Liver (tissue), 3 donors: ENCODE measurements at regions not wholly inside any gene's neighbourhood (a gene's known extent, or its start where the extent isn't known, plus 50 kb on each side); places are given as distances from the start of the nearest gene placed in this dataset.

Source experiments
- HNF4A ChIP-seq, 2 donors: conservative IDR thresholded peaks; 2 replicates each; pipeline ENCODE4 v1.6.1; 2016; ENCODE audit warnings: antibody characterized with exemption in 2 of 2, mild to moderate bottlenecking in 2 of 2
- TF ChIP-seq, protein P1 (sequence below): fragments of 150-350 bp; IDR thresholded peaks from 2 replicates; pipeline ENCODE4 v1.5.1; 2017; ENCODE audit warnings: improper control_type of control experiment, low read depth, low read length; ENCODE audit not compliant: missing input control
- TF ChIP-seq, protein P2 (sequence below): IDR thresholded peaks from 2 replicates; pipeline ENCODE4 v1.6.1; 2016; ENCODE audit warnings: antibody characterized with exemption
- donor health status: healthy.
- donor health status: healthy.

DNA sequence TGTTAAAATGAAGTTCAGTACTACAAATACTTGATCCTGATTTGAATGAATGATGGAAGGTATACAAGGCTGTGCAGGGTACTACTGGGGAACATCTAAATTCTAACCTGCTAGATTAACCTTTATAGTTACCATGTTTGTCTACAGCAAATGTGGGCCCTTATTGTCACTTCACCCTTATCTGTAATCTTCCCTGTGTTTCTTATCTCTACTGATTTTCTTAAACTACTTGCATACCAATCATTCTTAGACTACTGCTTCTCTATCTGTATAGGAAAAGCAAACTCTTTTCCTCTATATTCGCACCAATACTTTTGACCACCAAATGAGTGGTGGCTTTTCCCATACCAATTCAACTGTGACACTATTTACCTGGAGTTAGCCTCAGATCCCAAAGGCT, 210.7 kb downstream of the HINT1 start:
- TF ChIP-seq HNF4A (conservative IDR thresholded peaks at IDR 0.05) = no peak
- TF ChIP-seq, protein P1, sequence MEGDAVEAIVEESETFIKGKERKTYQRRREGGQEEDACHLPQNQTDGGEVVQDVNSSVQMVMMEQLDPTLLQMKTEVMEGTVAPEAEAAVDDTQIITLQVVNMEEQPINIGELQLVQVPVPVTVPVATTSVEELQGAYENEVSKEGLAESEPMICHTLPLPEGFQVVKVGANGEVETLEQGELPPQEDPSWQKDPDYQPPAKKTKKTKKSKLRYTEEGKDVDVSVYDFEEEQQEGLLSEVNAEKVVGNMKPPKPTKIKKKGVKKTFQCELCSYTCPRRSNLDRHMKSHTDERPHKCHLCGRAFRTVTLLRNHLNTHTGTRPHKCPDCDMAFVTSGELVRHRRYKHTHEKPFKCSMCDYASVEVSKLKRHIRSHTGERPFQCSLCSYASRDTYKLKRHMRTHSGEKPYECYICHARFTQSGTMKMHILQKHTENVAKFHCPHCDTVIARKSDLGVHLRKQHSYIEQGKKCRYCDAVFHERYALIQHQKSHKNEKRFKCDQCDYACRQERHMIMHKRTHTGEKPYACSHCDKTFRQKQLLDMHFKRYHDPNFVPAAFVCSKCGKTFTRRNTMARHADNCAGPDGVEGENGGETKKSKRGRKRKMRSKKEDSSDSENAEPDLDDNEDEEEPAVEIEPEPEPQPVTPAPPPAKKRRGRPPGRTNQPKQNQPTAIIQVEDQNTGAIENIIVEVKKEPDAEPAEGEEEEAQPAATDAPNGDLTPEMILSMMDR = no peak
- TF ChIP-seq, protein P2, sequence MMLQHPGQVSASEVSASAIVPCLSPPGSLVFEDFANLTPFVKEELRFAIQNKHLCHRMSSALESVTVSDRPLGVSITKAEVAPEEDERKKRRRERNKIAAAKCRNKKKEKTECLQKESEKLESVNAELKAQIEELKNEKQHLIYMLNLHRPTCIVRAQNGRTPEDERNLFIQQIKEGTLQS = no peak
